ENCODE measurements at regions not wholly inside any gene's neighbourhood (a gene's known extent, or its start where the extent isn't known, plus 50 kb on each side); places are given as distances from the start of the nearest gene placed in this dataset.

GRCh38 chr2:20130821-20131645, 79.6 kb upstream of the LAPTM4A start:
- no peak for DNase-seq
- Histone ChIP-seq H3K4me1 (peaks cover 9% of the 10 kb centered on the region), H3K27me3 (no peaks in the 10 kb centered on the region), H3K4me3 (no peak overlapping the region), H3K27ac (peak overlapping the region; percentile 86), H3K36me3 (no peaks in the 10 kb centered on the region), H3K9ac (ENCODE audit: low read depth in 2 of 2, low read length in 2 of 2) (no peak overlapping the region), H3K9me3 (no peaks in the 10 kb centered on the region)
- TF ChIP-seq CTCF (IDR thresholded peaks at IDR 0.05): no peak
- intact Hi-C loops (cut with DNase I): loop anchor here (10.0 kb wide), 1 partner anchor 94 kb away; the partner anchor contains the start of gene SDC1

DNA sequence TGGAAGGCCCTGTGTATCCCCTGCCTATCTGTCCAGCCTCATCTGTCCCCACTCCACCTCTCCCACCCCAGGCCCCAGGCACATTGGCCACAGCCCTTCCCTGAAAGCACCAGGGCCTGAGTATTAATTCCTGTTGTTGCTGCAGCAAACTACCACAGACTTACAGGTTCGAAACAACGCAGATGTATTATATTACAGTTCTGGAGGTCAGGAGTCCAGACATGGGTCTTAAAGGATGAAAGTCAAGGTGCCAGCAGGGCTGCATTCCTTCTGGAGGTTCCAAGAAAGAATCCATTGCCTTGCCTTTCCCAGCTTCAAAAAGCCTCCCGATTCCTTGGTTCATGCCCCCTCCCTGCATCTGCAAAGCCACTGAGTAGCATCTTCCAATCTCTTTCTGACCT, 78.7 kb upstream of the LAPTM4A start:
- peaks cover 9% of the 10 kb centered on the region for H3K4me1 ChIP-seq
- no peak overlapping the region for H3K4me3 ChIP-seq
- H3K9me3 ChIP-seq: no peaks in the 10 kb centered on the region
- H3K9ac ChIP-seq (ENCODE audit: low read depth in 2 of 2, low read length in 2 of 2): peak overlapping the region in 1 of 2 donors; percentile 60
- H3K27me3 ChIP-seq: no peaks in the 10 kb centered on the region
- peak overlapping the region; percentile 86 for H3K27ac ChIP-seq
- no peak for TF ChIP-seq CTCF (IDR thresholded peaks at IDR 0.05)
- no peak for DNase-seq
- H3K36me3 ChIP-seq: no peaks in the 10 kb centered on the region
- intact Hi-C loops (cut with DNase I): loop anchor here (10.0 kb wide), 1 partner anchor 95 kb away; the partner anchor contains the start of gene SDC1

DNA sequence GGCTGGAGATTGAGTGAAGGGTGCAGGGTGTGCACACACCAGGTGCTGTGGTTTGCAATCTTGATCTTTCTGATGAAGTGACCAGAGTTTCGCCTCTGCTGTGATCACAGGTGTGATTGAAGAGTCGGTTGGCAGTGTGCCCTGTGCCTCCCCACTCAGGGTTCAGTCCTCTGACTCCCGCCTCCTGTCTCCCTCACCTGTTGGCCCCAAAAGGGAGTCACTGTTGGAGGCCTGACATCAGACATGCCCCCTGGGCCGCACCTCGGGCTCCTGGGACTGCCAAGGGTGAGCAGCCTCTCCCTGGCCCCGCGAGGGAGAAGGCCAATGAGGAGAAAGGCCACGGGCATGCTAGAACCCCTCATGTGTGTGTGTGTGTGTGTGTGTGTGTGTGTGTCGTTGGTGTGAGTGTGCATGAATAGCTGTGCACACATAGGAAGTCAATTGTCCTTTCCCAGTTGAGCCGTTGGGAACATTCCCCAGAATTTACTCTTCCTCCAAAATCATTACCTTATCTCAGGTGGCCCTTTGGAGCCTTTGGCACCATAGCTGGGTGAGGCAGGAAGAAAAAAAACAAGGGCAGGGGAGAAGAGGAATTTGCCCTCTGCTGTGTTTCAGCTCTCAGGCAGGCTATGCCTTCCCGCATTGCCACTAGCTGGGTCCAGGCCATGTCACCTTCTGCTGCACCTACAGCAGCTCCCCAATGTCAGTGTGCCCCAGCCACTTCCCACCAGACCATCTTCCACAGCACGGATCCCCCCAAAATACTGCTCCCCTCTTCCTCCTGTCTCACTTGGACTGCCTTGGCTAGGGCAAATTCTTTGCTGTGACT, 78.1 kb upstream of the LAPTM4A start:
- Histone ChIP-seq H3K27me3 (no peaks in the 10 kb centered on the region), H3K27ac (peak overlapping the region; percentile 86), H3K9me3 (no peaks in the 10 kb centered on the region), H3K36me3 (no peaks in the 10 kb centered on the region), H3K4me1 (peaks cover 9% of the 10 kb centered on the region), H3K9ac (ENCODE audit: low read depth in 2 of 2, low read length in 2 of 2) (peak overlapping the region in 1 of 2 donors; percentile 60), H3K4me3 (no peak overlapping the region)
- intact Hi-C loops (cut with DNase I): loop anchor here (10.0 kb wide), 1 partner anchor 95 kb away; the partner anchor contains the start of gene SDC1
- TF ChIP-seq CTCF (IDR thresholded peaks at IDR 0.05): no peak
- peak; percentile 75 for DNase-seq

DNA sequence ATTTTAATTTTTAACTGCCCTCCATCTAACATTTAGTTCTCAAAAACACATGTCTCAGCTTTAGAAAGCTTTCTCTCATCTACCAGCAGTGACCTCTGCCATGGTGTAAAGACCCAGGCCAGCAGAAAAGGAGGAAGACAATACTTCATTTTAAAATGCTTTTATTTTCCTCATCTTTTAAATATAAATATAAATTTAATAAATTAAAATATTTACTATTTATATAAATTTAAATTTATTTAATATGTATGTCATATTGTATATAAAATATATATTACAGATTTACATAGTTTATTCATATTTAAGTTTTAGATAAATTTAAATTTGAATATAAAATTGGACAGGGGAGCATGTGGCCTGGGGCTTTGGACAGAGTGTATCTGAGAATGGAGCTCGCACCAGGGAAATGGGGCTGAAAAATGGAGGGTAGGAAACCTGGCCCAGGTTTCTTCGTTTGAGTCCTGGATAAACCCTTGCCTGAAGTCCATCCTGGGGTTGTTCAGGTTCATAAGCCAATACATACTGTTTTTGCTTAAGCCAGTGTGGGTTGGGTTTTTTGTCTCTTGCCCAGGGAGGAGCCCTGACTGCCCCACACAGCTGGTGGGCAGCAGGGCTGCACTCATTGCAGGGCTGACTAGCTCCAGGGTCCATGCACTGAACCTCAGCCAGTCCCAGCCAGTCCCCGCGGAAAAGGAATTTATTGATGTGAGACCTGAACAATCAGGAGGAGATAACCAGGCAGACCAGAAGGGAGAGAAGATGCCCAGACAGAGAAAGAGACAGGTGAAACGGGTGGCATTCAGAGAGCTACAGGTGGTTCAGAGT, 77.3 kb upstream of the LAPTM4A start:
- peak overlapping the region; percentile 86 for H3K27ac ChIP-seq
- no peaks in the 10 kb centered on the region for H3K27me3 ChIP-seq
- intact Hi-C loops (cut with DNase I): no loop called here
- H3K9me3 ChIP-seq: no peaks in the 10 kb centered on the region
- DNase-seq: peak; percentile 50
- peaks cover 9% of the 10 kb centered on the region for H3K4me1 ChIP-seq
- no peak overlapping the region for H3K4me3 ChIP-seq
- no peak for TF ChIP-seq CTCF (IDR thresholded peaks at IDR 0.05)
- H3K9ac ChIP-seq (ENCODE audit: low read depth in 2 of 2, low read length in 2 of 2): peak overlapping the region in 1 of 2 donors; percentile 60
- H3K36me3 ChIP-seq: no peaks in the 10 kb centered on the region

DNA sequence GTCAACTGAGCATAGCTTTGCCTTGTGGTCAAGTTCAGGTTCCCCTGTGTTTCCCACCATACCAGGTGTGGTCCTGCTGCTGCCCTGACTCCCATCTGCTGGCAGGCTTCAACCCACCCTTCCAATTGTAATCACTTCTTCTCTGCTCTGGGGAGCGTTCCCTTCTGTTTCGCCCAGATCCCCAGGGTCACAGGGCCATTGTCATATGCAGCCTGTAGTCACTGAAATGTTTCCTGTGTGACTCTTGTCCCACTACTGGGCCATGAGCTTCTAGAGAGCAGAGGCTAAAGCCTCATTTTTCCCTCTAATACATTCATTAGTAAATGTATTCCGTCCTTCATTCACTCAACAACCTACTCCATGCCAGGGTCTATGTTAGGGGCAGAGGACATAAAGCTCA, 75.0 kb upstream of the LAPTM4A start:
- DNase-seq: no peak
- TF ChIP-seq CTCF (IDR thresholded peaks at IDR 0.05): no peak
- H3K27me3 ChIP-seq: no peaks in the 10 kb centered on the region
- intact Hi-C loops (cut with DNase I): no loop called here
- H3K4me3 ChIP-seq: no peak overlapping the region
- H3K4me1 ChIP-seq: peaks cover 9% of the 10 kb centered on the region
- no peak overlapping the region for H3K9ac ChIP-seq (ENCODE audit: low read depth in 2 of 2, low read length in 2 of 2)
- H3K9me3 ChIP-seq: no peaks in the 10 kb centered on the region
- H3K36me3 ChIP-seq: no peaks in the 10 kb centered on the region
- no peak overlapping the region for H3K27ac ChIP-seq
